ENCODE measurements at regions not wholly inside any gene's neighbourhood (a gene's known extent, or its start where the extent isn't known, plus 50 kb on each side); places are given as distances from the start of the nearest gene placed in this dataset.

DNA sequence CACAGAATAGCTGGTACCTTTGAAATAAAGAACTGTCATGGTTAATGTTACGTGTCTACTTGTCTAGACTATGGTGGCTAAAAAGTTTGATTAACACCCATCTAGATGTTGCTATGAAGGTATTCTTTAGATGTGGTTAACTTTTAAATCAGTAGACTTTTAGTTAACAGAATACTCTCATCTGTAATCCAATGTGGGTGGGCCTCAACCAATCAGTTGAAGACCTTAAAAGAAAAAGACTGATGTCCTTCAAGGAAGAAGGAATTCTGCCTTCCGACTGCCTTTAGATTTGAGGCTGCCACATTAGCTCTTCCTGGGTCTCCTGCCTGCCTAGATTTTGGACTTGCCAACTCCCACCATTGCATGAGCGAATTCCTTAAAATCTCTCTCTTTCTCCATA lies 113.0 kb upstream of the CACUL1 start:
- Mint-ChIP-seq H3K27ac (no peak overlapping the region), H3K4me3 (no peak overlapping the region), H3K27me3 (ENCODE audit: insufficient read depth, low read depth) (peaks cover 2% of the 10 kb centered on the region), H3K36me3 (no peaks in the 10 kb centered on the region), H3K9me3 (peaks cover 2% of the 10 kb centered on the region), H3K4me1 (peaks cover 29% of the 10 kb centered on the region)
- Histone ChIP-seq H3K4me3 (no peak overlapping the region), H3K27ac (no peak overlapping the region), H3K36me3 (no peaks in the 10 kb centered on the region), H3K9me3 (ENCODE audit: low read depth) (no peaks in the 10 kb centered on the region), H3K79me2 (ENCODE audit: low read depth) (no peaks in the 10 kb centered on the region), H4K20me1 (ENCODE audit: low read depth) (no peaks in the 10 kb centered on the region), H3K4me2 (no peak overlapping the region), H2AFZ (replicated peaks) (no peak overlapping the region), H3K9ac (no peak overlapping the region), H3K27me3 (no peaks in the 10 kb centered on the region), H3K4me1 (peaks cover 9% of the 10 kb centered on the region), H3F3A (ENCODE audit: low read depth) (no peaks in the 10 kb centered on the region)
- TF ChIP-seq EZH2 (IDR thresholded peaks at IDR 0.05) = no peak
- TF ChIP-seq, protein P1, sequence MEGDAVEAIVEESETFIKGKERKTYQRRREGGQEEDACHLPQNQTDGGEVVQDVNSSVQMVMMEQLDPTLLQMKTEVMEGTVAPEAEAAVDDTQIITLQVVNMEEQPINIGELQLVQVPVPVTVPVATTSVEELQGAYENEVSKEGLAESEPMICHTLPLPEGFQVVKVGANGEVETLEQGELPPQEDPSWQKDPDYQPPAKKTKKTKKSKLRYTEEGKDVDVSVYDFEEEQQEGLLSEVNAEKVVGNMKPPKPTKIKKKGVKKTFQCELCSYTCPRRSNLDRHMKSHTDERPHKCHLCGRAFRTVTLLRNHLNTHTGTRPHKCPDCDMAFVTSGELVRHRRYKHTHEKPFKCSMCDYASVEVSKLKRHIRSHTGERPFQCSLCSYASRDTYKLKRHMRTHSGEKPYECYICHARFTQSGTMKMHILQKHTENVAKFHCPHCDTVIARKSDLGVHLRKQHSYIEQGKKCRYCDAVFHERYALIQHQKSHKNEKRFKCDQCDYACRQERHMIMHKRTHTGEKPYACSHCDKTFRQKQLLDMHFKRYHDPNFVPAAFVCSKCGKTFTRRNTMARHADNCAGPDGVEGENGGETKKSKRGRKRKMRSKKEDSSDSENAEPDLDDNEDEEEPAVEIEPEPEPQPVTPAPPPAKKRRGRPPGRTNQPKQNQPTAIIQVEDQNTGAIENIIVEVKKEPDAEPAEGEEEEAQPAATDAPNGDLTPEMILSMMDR (IDR thresholded peaks at IDR 0.05) = no peak
- TF ChIP-seq EZH2phosphoT487 (IDR thresholded peaks at IDR 0.05) = no peak
- no peak for DNase-seq (ENCODE audit: low spot score)

DNA sequence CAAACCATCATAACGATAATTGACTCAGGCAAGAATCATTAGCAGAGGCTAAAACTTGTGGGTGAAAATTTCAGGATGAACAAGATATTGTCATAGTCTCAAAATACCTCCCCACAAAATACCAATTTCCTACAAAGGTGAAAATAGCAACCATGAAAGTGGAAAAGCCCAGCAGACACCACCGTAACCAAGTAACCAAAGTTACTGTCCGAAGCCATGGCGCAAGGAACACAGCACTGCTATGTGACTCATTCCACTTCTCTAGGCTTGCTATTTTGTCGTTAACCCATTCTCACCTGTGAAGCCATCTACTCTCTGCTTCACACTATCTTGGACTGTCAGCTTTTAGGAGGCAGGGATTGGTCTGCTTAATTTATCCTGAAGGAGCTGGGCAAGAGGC lies 113.8 kb upstream of the CACUL1 start:
- H3K27me3 ChIP-seq = no peaks in the 10 kb centered on the region
- no peaks in the 10 kb centered on the region for H3F3A ChIP-seq (ENCODE audit: low read depth)
- TF ChIP-seq, protein P1 (IDR thresholded peaks at IDR 0.05) = no peak
- TF ChIP-seq EZH2phosphoT487 (IDR thresholded peaks at IDR 0.05) = no peak
- TF ChIP-seq EZH2 (IDR thresholded peaks at IDR 0.05) = no peak
- H3K4me1 Mint-ChIP-seq = peaks cover 29% of the 10 kb centered on the region
- no peak overlapping the region for H3K27ac ChIP-seq
- no peak overlapping the region for H2AFZ ChIP-seq (replicated peaks)
- DNase-seq (ENCODE audit: low spot score) = no peak
- H4K20me1 ChIP-seq (ENCODE audit: low read depth) = no peaks in the 10 kb centered on the region
- no peaks in the 10 kb centered on the region for H3K36me3 ChIP-seq
- H3K27ac Mint-ChIP-seq = no peak overlapping the region
- no peak overlapping the region for H3K4me3 Mint-ChIP-seq
- no peak overlapping the region for H3K9ac ChIP-seq
- no peak overlapping the region for H3K4me2 ChIP-seq
- H3K4me3 ChIP-seq = no peak overlapping the region
- H3K4me1 ChIP-seq = peaks cover 9% of the 10 kb centered on the region
- H3K9me3 Mint-ChIP-seq = peaks cover 2% of the 10 kb centered on the region
- no peaks in the 10 kb centered on the region for H3K79me2 ChIP-seq (ENCODE audit: low read depth)
- H3K9me3 ChIP-seq (ENCODE audit: low read depth) = no peaks in the 10 kb centered on the region
- H3K27me3 Mint-ChIP-seq (ENCODE audit: insufficient read depth, low read depth) = peaks cover 2% of the 10 kb centered on the region
- H3K36me3 Mint-ChIP-seq = no peaks in the 10 kb centered on the region

DNA sequence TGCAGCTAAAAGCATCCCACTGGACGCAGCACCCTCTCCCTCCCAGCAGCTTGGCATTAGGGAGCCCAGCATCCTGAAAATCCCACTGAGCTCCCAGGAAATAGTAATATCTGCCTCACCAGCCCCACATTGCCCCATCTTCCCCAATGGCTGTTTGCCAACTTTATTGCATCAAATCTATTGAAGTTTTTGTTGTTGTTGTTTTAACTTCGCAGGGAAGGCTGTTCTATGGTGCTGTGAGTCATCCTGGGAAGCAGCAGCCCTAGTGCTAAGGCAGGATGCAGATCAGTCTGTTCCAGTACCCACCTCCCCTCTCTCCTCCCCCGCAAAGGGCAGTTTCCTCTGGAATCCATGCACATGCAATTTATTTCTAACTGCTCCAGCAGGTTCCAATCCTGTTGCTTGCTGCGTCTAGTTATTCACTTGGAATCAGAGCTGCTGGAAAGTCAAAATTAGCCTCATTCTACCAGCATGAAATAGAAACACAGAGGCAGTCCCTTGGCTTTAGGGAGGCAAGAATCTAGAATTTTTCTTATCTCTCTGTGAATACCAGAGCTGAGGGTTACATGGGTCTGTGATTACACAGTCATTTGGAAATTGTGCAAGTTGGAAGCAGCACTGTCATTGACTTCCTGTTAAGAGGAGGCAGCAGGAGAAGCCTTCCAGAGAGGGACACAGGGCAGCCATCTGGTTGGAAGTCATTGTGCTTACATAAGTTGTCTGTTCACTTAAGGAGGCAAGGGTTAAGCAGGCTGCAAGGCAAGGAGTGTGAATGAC lies 115.9 kb upstream of the CACUL1 start:
- peaks cover 2% of the 10 kb centered on the region for H3K27me3 Mint-ChIP-seq (ENCODE audit: insufficient read depth, low read depth)
- Histone ChIP-seq H3K79me2 (ENCODE audit: low read depth) (no peaks in the 10 kb centered on the region), H3K9me3 (ENCODE audit: low read depth) (no peaks in the 10 kb centered on the region), H4K20me1 (ENCODE audit: low read depth) (no peaks in the 10 kb centered on the region), H3K4me3 (no peak overlapping the region), H3K36me3 (no peaks in the 10 kb centered on the region), H3K4me2 (no peak overlapping the region), H3K27ac (no peak overlapping the region), H3F3A (ENCODE audit: low read depth) (no peaks in the 10 kb centered on the region), H2AFZ (replicated peaks) (peak overlapping the region; percentile 59), H3K9ac (no peak overlapping the region), H3K27me3 (no peaks in the 10 kb centered on the region), H3K4me1 (peaks cover 9% of the 10 kb centered on the region)
- H3K36me3 Mint-ChIP-seq = no peaks in the 10 kb centered on the region
- TF ChIP-seq, protein P1 (IDR thresholded peaks at IDR 0.05) = no peak
- no peak for TF ChIP-seq EZH2 (IDR thresholded peaks at IDR 0.05)
- no peak for TF ChIP-seq EZH2phosphoT487 (IDR thresholded peaks at IDR 0.05)
- peak; percentile 12 for DNase-seq (ENCODE audit: low spot score)
- no peak overlapping the region for H3K4me3 Mint-ChIP-seq
- no peak overlapping the region for H3K27ac Mint-ChIP-seq
- peaks cover 29% of the 10 kb centered on the region for H3K4me1 Mint-ChIP-seq
- no peaks in the 10 kb centered on the region for H3K9me3 Mint-ChIP-seq
